ENCODE measurements at regions not wholly inside any gene's neighbourhood (a gene's known extent, or its start where the extent isn't known, plus 50 kb on each side); places are given as distances from the start of the nearest gene placed in this dataset.

DNA sequence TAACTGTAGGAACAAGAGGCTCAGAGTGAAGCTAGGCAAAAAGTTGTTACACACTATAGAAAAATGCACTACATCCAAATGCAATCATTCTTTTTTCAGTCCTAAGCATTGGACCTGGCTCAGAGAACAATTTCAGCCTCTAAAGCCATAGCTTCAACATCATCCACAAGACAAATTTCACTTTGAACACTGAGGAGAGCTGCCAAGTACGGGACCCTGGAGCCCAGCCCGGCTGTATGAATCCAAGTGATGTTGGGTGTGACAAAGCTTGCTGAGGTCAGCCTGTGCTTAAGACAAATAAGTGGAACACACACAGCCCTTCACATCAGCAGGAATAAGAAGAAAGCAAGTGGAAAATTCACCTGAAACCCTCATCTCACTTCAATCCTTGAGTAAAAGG, 233.1 kb upstream of the PFKP start:
- Histone ChIP-seq H3K27ac (ENCODE audit: low read depth in 1 of 2, low read length in 2 of 2) (no peak overlapping the region), H3K36me3 (ENCODE audit: control insufficient read depth in 4 of 4, insufficient read depth in 3 of 4, low read depth in 1 of 4, low read length in 3 of 4) (no peaks in the 10 kb centered on the region), H3K4me1 (ENCODE audit: control insufficient read depth in 4 of 4, insufficient read depth in 4 of 4, low read length in 3 of 4) (no peaks in the 10 kb centered on the region), H3K9me3 (ENCODE audit: control insufficient read depth in 4 of 4, low read length in 3 of 4) (no peaks in the 10 kb centered on the region), H3K4me3 (ENCODE audit: low read depth in 1 of 3, low read length in 3 of 3) (no peak overlapping the region), H3K9ac (ENCODE audit: low read depth in 1 of 2, low read length in 2 of 2) (no peak overlapping the region), H3K27me3 (ENCODE audit: control insufficient read depth in 4 of 4, insufficient read depth in 4 of 4, low read length in 3 of 4) (peaks cover 0 to 5% (median 3%) of the 10 kb centered on the region in 4 donors)
- no peak for DNase-seq (ENCODE audit: low spot score)
- 80% methylated on average over 2 of the region's 2 CpGs for WGBS
- TF ChIP-seq GABPA (IDR thresholded peaks at IDR 0.05 in 1 of 2, conservative IDR thresholded peaks at IDR 0.05 in 1 of 2): no peak

DNA sequence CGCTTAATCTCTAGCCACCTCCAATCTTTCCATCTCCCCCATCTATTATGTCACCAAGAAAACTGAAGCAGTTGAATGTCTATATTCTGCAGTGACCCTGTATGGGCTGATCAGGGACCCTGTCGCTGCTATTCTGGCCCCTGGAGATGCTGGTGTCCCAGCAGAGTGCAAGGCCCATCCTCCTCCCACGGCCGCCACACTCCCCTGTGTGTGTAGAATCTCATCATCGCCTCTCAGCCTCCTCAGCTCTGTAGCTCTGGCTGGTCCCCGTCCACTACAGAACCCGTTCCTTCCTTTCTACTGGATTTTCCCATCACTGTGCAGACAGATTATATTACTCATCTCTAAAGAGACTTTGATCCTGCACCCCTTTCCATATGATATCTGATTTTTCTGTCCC, 235.8 kb upstream of the PFKP start:
- 83% methylated on average over 7 of the region's 7 CpGs for WGBS
- H3K4me3 ChIP-seq (ENCODE audit: low read depth in 1 of 3, low read length in 3 of 3): no peak overlapping the region
- H3K36me3 ChIP-seq (ENCODE audit: control insufficient read depth in 4 of 4, insufficient read depth in 3 of 4, low read depth in 1 of 4, low read length in 3 of 4): no peaks in the 10 kb centered on the region
- no peaks in the 10 kb centered on the region for H3K4me1 ChIP-seq (ENCODE audit: control insufficient read depth in 4 of 4, insufficient read depth in 4 of 4, low read length in 3 of 4)
- no peak for DNase-seq (ENCODE audit: low spot score)
- no peak overlapping the region for H3K27ac ChIP-seq (ENCODE audit: low read depth in 1 of 2, low read length in 2 of 2)
- peaks cover 0 to 5% (median 3%) of the 10 kb centered on the region in 4 donors for H3K27me3 ChIP-seq (ENCODE audit: control insufficient read depth in 4 of 4, insufficient read depth in 4 of 4, low read length in 3 of 4)
- no peak overlapping the region for H3K9ac ChIP-seq (ENCODE audit: low read depth in 1 of 2, low read length in 2 of 2)
- TF ChIP-seq RXRA (IDR thresholded peaks at IDR 0.05): no peak
- TF ChIP-seq RAD21 (IDR thresholded peaks at IDR 0.05): no peak
- TF ChIP-seq, protein P1, sequence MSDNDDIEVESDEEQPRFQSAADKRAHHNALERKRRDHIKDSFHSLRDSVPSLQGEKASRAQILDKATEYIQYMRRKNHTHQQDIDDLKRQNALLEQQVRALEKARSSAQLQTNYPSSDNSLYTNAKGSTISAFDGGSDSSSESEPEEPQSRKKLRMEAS (IDR thresholded peaks at IDR 0.05): no peak
- TF ChIP-seq YY1 (IDR thresholded peaks at IDR 0.05): no peak
- TF ChIP-seq, protein P2, sequence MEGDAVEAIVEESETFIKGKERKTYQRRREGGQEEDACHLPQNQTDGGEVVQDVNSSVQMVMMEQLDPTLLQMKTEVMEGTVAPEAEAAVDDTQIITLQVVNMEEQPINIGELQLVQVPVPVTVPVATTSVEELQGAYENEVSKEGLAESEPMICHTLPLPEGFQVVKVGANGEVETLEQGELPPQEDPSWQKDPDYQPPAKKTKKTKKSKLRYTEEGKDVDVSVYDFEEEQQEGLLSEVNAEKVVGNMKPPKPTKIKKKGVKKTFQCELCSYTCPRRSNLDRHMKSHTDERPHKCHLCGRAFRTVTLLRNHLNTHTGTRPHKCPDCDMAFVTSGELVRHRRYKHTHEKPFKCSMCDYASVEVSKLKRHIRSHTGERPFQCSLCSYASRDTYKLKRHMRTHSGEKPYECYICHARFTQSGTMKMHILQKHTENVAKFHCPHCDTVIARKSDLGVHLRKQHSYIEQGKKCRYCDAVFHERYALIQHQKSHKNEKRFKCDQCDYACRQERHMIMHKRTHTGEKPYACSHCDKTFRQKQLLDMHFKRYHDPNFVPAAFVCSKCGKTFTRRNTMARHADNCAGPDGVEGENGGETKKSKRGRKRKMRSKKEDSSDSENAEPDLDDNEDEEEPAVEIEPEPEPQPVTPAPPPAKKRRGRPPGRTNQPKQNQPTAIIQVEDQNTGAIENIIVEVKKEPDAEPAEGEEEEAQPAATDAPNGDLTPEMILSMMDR (IDR thresholded peaks at IDR 0.05; ENCODE audit: low read depth, low read length, missing input control): no peak
- TF ChIP-seq TAF1 (conservative IDR thresholded peaks at IDR 0.05): no peak
- no peak for TF ChIP-seq FOXA2 (IDR thresholded peaks at IDR 0.05)
- TF ChIP-seq, protein P3, sequence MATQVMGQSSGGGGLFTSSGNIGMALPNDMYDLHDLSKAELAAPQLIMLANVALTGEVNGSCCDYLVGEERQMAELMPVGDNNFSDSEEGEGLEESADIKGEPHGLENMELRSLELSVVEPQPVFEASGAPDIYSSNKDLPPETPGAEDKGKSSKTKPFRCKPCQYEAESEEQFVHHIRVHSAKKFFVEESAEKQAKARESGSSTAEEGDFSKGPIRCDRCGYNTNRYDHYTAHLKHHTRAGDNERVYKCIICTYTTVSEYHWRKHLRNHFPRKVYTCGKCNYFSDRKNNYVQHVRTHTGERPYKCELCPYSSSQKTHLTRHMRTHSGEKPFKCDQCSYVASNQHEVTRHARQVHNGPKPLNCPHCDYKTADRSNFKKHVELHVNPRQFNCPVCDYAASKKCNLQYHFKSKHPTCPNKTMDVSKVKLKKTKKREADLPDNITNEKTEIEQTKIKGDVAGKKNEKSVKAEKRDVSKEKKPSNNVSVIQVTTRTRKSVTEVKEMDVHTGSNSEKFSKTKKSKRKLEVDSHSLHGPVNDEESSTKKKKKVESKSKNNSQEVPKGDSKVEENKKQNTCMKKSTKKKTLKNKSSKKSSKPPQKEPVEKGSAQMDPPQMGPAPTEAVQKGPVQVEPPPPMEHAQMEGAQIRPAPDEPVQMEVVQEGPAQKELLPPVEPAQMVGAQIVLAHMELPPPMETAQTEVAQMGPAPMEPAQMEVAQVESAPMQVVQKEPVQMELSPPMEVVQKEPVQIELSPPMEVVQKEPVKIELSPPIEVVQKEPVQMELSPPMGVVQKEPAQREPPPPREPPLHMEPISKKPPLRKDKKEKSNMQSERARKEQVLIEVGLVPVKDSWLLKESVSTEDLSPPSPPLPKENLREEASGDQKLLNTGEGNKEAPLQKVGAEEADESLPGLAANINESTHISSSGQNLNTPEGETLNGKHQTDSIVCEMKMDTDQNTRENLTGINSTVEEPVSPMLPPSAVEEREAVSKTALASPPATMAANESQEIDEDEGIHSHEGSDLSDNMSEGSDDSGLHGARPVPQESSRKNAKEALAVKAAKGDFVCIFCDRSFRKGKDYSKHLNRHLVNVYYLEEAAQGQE (IDR thresholded peaks at IDR 0.05): no peak
- TF ChIP-seq JUND (IDR thresholded peaks at IDR 0.05): no peak
- no peak for TF ChIP-seq HNF4A (conservative IDR thresholded peaks at IDR 0.05)
- no peak for TF ChIP-seq NR2F2 (IDR thresholded peaks at IDR 0.05)
- no peak for TF ChIP-seq HNF4G (IDR thresholded peaks at IDR 0.05)
- TF ChIP-seq FOXA1 (IDR thresholded peaks at IDR 0.05): no peak
- no peak for TF ChIP-seq EGR1 (IDR thresholded peaks at IDR 0.05; ENCODE audit: low read depth in 2 of 2)
- TF ChIP-seq, protein P4, sequence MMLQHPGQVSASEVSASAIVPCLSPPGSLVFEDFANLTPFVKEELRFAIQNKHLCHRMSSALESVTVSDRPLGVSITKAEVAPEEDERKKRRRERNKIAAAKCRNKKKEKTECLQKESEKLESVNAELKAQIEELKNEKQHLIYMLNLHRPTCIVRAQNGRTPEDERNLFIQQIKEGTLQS (IDR thresholded peaks at IDR 0.05): no peak
- TF ChIP-seq, protein P5, sequence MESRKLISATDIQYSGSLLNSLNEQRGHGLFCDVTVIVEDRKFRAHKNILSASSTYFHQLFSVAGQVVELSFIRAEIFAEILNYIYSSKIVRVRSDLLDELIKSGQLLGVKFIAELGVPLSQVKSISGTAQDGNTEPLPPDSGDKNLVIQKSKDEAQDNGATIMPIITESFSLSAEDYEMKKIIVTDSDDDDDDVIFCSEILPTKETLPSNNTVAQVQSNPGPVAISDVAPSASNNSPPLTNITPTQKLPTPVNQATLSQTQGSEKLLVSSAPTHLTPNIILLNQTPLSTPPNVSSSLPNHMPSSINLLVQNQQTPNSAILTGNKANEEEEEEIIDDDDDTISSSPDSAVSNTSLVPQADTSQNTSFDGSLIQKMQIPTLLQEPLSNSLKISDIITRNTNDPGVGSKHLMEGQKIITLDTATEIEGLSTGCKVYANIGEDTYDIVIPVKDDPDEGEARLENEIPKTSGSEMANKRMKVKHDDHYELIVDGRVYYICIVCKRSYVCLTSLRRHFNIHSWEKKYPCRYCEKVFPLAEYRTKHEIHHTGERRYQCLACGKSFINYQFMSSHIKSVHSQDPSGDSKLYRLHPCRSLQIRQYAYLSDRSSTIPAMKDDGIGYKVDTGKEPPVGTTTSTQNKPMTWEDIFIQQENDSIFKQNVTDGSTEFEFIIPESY (IDR thresholded peaks at IDR 0.05): no peak
- TF ChIP-seq GABPA (IDR thresholded peaks at IDR 0.05 in 1 of 2, conservative IDR thresholded peaks at IDR 0.05 in 1 of 2): no peak
- TF ChIP-seq SP1 (IDR thresholded peaks at IDR 0.05): no peak
- H3K9me3 ChIP-seq (ENCODE audit: control insufficient read depth in 4 of 4, low read length in 3 of 4): no peaks in the 10 kb centered on the region
